H1 (cell line): ENCODE measurements at regions not wholly inside any gene's neighbourhood (a gene's known extent, or its start where the extent isn't known, plus 50 kb on each side); places are given as distances from the start of the nearest gene placed in this dataset.

Source experiments
- CHD1 ChIP-seq: IDR thresholded peaks from 2 replicates; pipeline ENCODE4 v1.6.1; 2012; ENCODE audit warnings: low read depth, low read length, improper control_type of control experiment
- CREB1 ChIP-seq: IDR thresholded peaks from 2 replicates; pipeline ENCODE4 v1.6.1; 2012; ENCODE audit warnings: inconsistent platforms
- CTCF ChIP-seq, 3 experiments: IDR thresholded peaks; 1 replicate in 2 of 3; 2 replicates in 1 of 3; pipeline versions ENCODE4 v1.5.1 to v1.6.1; 2011; ENCODE audit warnings: low read length in 3 of 3, mild to moderate bottlenecking in 3 of 3, inconsistent platforms in 2 of 3, low read depth in 1 of 3, moderate library complexity in 1 of 3; ENCODE audit not compliant: insufficient read depth in 1 of 3; ENCODE audit errors: control extremely low read depth in 1 of 3
- EGR1 ChIP-seq: IDR thresholded peaks from 2 replicates; pipeline ENCODE4 v1.6.1; 2011; ENCODE audit warnings: low read depth, low read length, borderline replicate concordance
- EP300 ChIP-seq, 2 experiments: IDR thresholded peaks; 1 replicate in 1 of 2; 2 replicates in 1 of 2; pipeline ENCODE4 v1.6.1; 2011 to 2012; ENCODE audit warnings: low read depth in 2 of 2, low read length in 2 of 2, mild to moderate bottlenecking in 2 of 2, borderline replicate concordance in 1 of 2, inconsistent platforms in 1 of 2, moderate library complexity in 1 of 2
- EZH2 ChIP-seq: fragments of 200-600 bp; sonication (generic); IDR thresholded peaks from 2 replicates; pipeline ENCODE4 v1.7.1; 2012; ENCODE audit warnings: low read depth, mild to moderate bottlenecking, moderate library complexity, low read length, inconsistent platforms; ENCODE audit not compliant: severe bottlenecking
- MAFK ChIP-seq: IDR thresholded peaks from 2 replicates; pipeline ENCODE4 v1.6.1; 2012; ENCODE audit warnings: low read depth, mild to moderate bottlenecking, improper control_type of control experiment, low read length
- POLR2A ChIP-seq, 2 experiments: IDR thresholded peaks; 1 replicate in 1 of 2; 2 replicates in 1 of 2; pipeline ENCODE4 v1.6.1; 2011; ENCODE audit warnings: low read depth in 2 of 2, low read length in 2 of 2, mild to moderate bottlenecking in 2 of 2; ENCODE audit errors: control extremely low read depth in 1 of 2
- POLR2AphosphoS5 ChIP-seq: IDR thresholded peaks from 2 replicates; pipeline ENCODE4 v1.6.1; 2011; ENCODE audit warnings: low read depth, low read length

- TF ChIP-seq EGR1 (no peak), POLR2A (IDR thresholded peaks at IDR 0.05; ENCODE audit: control extremely low read depth in 1 of 2, low read depth in 2 of 2, low read length in 2 of 2) (no peak), EZH2 (no peak), EP300 (IDR thresholded peaks at IDR 0.05; ENCODE audit: borderline replicate concordance in 1 of 2, low read depth in 2 of 2, low read length in 2 of 2) (no peak), CHD1 (no peak), CTCF (IDR thresholded peaks at IDR 0.05; ENCODE audit: control extremely low read depth in 1 of 3, insufficient read depth in 1 of 3, low read depth in 1 of 3, low read length in 3 of 3) (no peak), CREB1 (no peak), MAFK (no peak), POLR2AphosphoS5 (no peak)
Observed at GRCh38 chr11:24163146-24163545, 333.7 kb upstream of the LUZP2 start.
